ENCODE measurements at regions not wholly inside any gene's neighbourhood (a gene's known extent, or its start where the extent isn't known, plus 50 kb on each side); places are given as distances from the start of the nearest gene placed in this dataset.

- Histone ChIP-seq H3K27me3 (replicated peaks) (no peaks in the 10 kb centered on the region), H3K36me3 (replicated peaks) (no peaks in the 10 kb centered on the region), H3K27ac (no peak overlapping the region), H3K4me3 (ENCODE audit: low read depth, low read length) (no peak overlapping the region)
- no peak for DNase-seq
- in situ Hi-C loops (cut with HindIII; ENCODE audit: low pct_ligation_motif_present, low sequenced_read_pairs): no loop called here
- no peak for TF ChIP-seq CTCF (IDR thresholded peaks at IDR 0.05; ENCODE audit: low read depth, low read length, missing control alignments)
These were observed 57.0 kb upstream of the TNFSF18 start for GRCh38 chr1:173107696-173108095.

GRCh38 chr1:173103006-173103405 lies 52.3 kb upstream of the TNFSF18 start:
- DNase-seq: no peak
- no peak overlapping the region for H3K4me3 ChIP-seq (ENCODE audit: low read depth, low read length)
- no peaks in the 10 kb centered on the region for H3K27me3 ChIP-seq (replicated peaks)
- H3K27ac ChIP-seq: no peak overlapping the region
- in situ Hi-C loops (cut with HindIII; ENCODE audit: low pct_ligation_motif_present, low sequenced_read_pairs): no loop called here
- no peak for TF ChIP-seq CTCF (IDR thresholded peaks at IDR 0.05; ENCODE audit: low read depth, low read length, missing control alignments)
- no peaks in the 10 kb centered on the region for H3K36me3 ChIP-seq (replicated peaks)

GRCh38 chr1:173101589-173101988 lies 50.8 kb upstream of the TNFSF18 start:
- no peak for DNase-seq
- Histone ChIP-seq H3K27ac (no peak overlapping the region), H3K4me3 (ENCODE audit: low read depth, low read length) (no peak overlapping the region), H3K36me3 (replicated peaks) (no peaks in the 10 kb centered on the region), H3K27me3 (replicated peaks) (no peaks in the 10 kb centered on the region)
- no peak for TF ChIP-seq CTCF (IDR thresholded peaks at IDR 0.05; ENCODE audit: low read depth, low read length, missing control alignments)
- in situ Hi-C loops (cut with HindIII; ENCODE audit: low pct_ligation_motif_present, low sequenced_read_pairs): no loop called here

DNA sequence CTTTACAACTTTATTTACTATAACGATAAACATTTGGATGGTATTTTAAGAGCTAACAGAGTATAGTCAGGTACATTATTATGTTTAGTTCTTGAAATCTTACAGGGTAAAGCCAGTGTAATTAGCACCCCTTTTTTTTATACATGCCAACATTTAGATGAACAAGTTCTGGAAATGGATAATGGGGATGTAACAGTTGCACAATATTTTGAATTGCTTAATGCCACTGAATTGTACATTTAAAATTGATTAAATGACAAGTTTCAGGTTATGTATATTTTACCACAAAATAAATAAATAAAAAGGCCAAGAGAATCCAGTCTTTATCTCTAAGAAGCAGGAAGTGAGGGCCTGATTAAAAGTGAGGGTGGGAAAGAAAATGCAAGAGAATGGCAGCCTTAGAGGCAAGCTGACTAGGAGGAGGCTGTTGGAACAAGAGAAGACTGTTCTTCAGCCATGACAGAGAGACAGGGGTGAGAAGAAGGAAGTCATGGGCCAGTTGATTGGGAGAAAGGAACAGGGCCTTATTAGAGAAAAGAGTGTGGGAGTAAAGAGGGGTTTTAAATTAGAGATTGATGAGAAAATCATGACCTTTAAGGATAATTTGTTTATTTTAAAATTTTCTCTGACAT lies 49.9 kb upstream of the TNFSF18 start:
- DNase-seq: no peak
- in situ Hi-C loops (cut with HindIII; ENCODE audit: low pct_ligation_motif_present, low sequenced_read_pairs): no loop called here
- Histone ChIP-seq H3K36me3 (replicated peaks) (no peaks in the 10 kb centered on the region), H3K27me3 (replicated peaks) (no peaks in the 10 kb centered on the region), H3K27ac (no peak overlapping the region), H3K4me3 (ENCODE audit: low read depth, low read length) (no peak overlapping the region)
- no peak for TF ChIP-seq CTCF (IDR thresholded peaks at IDR 0.05; ENCODE audit: low read depth, low read length, missing control alignments)

Measured in brain microvascular endothelial cell (primary cell).